Esophagus muscularis mucosa (tissue), 4 donors: ENCODE measurements at regions not wholly inside any gene's neighbourhood (a gene's known extent, or its start where the extent isn't known, plus 50 kb on each side); places are given as distances from the start of the nearest gene placed in this dataset.

Experiments
- CTCF ChIP-seq, 3 experiments: fragments of 200-600 bp in 2 of 3; fragments of 450-650 bp in 1 of 3; sonication (generic) in 2 of 3; IDR thresholded peaks; one replicate each; pipeline ENCODE4 v1.5.1; 2017 to 2019; ENCODE audit warnings: antibody characterized with exemption in 3 of 3, mild to moderate bottlenecking in 2 of 3, moderate library complexity in 1 of 3
- EP300 ChIP-seq: sonication (generic); formaldehyde crosslinking; IDR thresholded peaks from one replicate; pipeline ENCODE4 v1.6.1; 2017; ENCODE audit warnings: antibody characterized with exemption
- POLR2A ChIP-seq: fragments of 450-650 bp; IDR thresholded peaks from one replicate; pipeline ENCODE4 v1.6.1; 2017; ENCODE audit warnings: antibody characterized with exemption, moderate library complexity, mild to moderate bottlenecking, low read depth
- POLR2AphosphoS5 ChIP-seq, 2 donors: sonication (generic); formaldehyde crosslinking; IDR thresholded peaks; one replicate each; pipeline ENCODE4 v1.6.1; 2017; ENCODE audit warnings: antibody characterized with exemption in 2 of 2

DNA sequence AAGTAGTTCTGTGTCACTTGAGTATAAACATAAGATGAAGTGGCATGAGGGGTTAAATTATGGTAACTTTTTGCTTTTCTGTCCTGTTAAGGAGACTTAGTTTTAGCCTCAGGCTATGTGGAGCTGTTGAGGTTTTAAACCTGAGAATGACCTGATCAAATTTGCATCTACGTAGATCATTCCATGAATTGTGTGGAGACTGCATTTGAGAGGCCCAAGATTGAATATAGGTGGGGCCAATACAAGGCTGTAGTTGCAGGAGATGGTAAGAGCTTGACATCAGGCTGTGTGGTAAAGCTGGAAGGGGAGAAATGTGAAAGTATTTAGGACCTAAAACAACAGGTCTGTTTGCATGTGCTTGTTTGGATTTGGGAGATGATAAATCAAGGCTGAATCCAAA is 249.5 kb downstream of the SLC16A7 start:
- TF ChIP-seq CTCF (IDR thresholded peaks at IDR 0.05) (no peak), EP300 (no peak), POLR2AphosphoS5 (IDR thresholded peaks at IDR 0.05) (no peak), POLR2A (no peak)
